Erythroblast (primary cell): ENCODE measurements at regions not wholly inside any gene's neighbourhood (a gene's known extent, or its start where the extent isn't known, plus 50 kb on each side); places are given as distances from the start of the nearest gene placed in this dataset.

ENCODE experiments used
- GATA1 ChIP-seq: IDR thresholded peaks from 2 replicates; pipeline ENCODE4 v1.6.1; 2011; ENCODE audit warnings: low read depth, mild to moderate bottlenecking, control low read depth, low read length, moderate library complexity
- POLR2A ChIP-seq: IDR thresholded peaks from 2 replicates; pipeline ENCODE4 v1.6.1; 2011; ENCODE audit warnings: mild to moderate bottlenecking, low read length

DNA sequence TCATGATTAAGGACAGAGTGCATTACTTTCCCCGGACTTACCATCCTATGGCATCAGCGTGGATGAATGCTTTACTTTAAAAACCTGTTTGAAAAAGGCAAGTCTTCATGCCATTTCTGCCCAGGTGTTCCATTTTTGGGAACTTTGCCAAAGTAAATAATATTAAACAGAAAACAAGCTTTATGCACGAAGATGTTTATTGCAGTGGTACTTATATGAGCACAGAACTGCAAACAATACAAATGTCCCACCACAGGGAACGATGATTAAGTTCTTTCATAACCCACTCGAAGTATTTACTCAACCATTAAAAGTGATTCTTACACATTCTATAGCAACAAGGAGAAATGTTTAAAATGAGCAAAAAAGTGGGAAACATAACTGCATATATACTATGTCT lies 109.7 kb upstream of the GDF10 start:
- TF ChIP-seq POLR2A (no peak), GATA1 (no peak)
